GM18909 (cell line): ENCODE measurements at regions not wholly inside any gene's neighbourhood (a gene's known extent, or its start where the extent isn't known, plus 50 kb on each side); places are given as distances from the start of the nearest gene placed in this dataset.

Experiments
- ATAC-seq: cut with Tn5 transposase; IDR thresholded peaks from one replicate; pipeline ENCODE4 v1.9.1; 2021; ENCODE audit warnings: mild to moderate bottlenecking; ENCODE audit not compliant: unreplicated experiment, poor library complexity

DNA sequence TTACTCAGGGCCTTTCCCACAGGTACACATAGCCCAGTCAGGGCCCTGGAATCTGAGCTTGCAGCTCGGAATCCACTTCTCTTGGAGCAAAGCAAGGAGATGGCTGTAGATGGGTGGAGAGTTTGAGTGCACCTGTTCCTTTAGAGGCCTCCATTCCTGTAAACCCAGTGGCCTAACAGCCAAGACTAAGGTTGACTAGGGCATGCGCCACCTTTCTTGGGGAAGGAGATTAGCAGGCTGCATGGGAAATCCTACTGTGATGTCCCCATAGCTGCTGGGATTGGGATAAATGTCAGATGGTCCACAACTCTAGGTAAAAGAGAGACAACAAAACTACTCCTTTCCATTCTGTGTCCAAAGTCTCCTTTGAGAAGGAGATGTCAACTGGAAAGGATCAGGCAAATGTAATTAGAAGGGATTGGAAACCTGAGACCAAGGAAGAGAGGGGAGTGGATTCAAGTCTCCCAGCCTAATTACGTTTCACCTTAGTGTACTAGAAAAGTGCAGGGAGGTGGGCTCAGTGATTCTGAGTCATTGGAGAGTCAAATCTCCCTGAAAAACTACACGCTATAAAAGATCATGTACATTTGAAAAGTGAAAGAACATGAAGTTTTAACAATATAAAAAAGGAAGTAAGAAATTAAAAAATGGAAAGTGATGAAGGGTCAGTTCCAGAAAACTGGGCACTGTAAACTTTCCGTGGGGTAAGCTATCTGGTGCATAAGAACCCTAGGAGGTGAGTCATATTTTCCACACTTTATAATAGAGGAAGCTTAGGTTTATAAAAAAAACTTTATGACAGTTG, 104.2 kb downstream of the SEC61B start:
- ATAC-seq = no peak

DNA sequence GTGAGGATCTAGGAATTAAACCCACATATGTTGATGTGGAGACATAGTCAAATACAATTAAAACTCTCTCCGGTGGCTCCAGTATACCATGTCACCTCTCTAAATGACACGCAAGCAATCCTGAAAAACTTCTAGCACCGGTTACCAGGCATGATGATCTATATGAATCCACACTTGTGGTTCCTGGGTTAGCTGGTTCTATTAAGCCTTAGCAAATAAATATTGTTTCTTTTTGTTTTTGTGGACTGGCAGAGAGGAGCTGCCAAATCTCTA, 104.8 kb downstream of the SEC61B start:
- ATAC-seq = no peak

DNA sequence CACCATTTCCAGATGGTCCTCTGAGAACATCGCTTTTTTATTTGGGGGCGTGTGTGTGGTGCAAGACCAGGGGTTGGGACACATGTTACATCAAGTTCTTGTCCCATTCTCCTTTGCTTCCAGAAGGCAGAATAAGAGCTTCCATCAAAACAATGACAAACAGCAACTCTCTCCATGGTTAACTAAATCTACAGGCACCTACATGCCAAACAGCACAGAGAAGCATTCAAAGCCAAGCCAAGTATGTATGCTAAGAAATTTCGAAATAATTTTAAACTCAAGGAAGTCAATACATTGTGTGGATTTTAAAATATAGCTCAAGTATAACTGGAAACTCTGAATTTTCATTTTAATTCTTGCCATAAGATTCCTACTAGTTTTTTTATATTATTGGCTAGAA, 105.6 kb downstream of the SEC61B start:
- ATAC-seq = no peak

DNA sequence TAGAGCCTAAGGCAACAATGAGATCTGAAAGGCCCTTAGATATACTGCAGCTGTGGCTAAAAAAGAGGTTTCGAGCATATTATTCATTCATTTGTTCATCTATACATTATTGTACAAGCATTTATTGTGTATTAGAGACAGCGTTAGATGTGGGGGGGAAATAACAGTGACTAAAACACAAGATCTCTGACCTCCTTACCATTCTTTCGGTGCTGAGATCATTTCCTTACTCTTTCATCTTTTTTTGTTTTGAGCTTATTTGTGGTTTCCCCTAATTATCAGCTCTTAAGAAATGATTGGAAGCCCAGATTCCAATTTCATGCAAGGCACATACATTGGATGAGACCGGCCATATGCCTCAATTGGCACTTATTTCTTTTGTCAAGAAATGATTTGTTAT, 113.2 kb downstream of the SEC61B start:
- no peak for ATAC-seq

DNA sequence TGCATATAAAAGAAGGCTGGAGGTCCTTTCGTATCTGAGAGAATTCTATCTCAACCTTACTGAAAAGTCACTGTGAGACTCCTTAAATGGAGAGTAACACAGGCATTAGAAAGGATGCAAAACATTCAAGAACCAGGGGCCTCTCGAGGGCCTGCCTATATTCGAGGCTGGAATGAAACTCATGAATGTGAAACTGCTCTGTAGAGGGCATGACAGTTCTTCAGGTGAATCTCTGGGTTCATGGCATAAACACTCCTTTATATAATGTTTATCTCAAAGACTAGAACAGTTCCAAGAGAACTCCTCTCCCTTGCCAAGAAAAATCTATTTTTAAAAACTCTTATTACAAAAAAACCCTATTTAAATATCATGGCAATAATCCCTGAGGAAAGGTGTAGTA, 113.9 kb downstream of the SEC61B start:
- ATAC-seq = no peak

DNA sequence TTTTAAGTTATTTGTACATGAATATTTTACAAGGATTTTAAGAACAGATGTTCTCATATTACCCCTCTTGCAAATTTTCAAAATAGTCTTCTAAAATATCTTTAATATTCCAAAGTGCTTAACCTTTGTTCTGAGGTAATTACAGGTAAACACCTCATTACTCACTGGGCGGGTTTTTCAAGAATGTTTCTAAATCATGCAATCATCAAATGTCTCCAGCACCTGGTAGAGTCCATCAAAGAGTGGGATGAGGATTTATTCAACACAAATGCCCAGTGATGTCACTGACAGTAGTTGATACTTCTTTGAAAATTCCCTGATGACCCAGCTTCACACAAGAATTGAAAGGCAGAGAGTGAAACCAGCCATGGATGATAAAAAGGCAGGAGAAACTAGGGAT, 114.4 kb downstream of the SEC61B start:
- no peak for ATAC-seq

DNA sequence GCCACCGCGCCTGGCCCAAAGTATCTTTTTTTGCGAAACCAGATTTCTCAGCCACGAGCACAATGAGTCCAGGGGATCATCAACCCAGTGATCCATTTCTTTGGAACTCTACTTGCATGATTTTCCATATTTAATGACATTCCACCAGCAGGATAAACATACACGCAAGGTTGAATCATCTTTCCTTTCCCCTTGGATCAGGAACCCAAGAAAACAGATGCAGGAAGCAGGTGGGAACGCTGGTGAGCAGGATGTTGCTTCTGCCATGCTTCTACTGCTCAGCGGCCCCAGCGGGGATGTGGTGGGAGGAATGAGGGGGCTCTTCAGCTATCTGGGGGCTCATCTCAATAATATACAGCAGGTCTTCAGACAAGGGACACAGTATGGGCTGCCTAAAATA, 118.2 kb downstream of the SEC61B start:
- no peak for ATAC-seq

DNA sequence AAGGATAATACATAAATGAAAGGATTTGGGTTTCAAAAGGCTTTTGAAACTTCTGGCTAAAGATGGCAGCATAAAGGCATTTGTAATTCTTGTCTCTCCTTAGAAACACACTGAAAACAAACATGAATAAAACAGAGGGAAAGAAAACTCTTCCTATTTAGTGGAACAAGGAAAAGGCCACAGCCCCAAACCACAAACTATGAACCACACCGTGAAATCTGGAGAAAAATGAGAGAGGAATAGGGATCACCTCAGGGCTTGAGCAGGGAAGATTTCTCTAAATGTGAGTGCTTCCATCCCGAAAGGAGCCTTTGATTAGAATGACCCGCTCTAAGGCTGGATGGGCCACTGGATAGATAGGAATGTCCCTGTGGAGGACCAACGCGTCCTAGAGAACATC, 119.6 kb downstream of the SEC61B start:
- ATAC-seq = no peak

DNA sequence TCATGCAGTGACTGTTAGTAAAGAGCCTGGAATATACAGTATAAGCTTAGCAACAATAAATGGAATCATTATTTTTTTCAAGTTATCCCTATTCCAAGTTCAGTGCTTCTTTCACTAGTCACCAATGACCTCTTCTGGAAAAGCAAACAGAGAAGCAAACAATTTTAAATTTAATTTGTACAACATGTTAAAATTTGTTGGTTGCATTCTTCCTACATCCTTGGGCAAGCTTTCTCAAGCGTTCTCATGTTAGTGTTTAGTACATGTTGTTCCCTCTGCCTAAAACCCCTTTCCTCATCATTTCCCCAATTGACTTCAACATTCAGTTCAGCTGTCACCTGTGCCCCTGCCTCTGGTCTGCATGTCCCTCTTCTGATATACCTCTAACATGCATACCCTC, 123.4 kb downstream of the SEC61B start:
- ATAC-seq = no peak

DNA sequence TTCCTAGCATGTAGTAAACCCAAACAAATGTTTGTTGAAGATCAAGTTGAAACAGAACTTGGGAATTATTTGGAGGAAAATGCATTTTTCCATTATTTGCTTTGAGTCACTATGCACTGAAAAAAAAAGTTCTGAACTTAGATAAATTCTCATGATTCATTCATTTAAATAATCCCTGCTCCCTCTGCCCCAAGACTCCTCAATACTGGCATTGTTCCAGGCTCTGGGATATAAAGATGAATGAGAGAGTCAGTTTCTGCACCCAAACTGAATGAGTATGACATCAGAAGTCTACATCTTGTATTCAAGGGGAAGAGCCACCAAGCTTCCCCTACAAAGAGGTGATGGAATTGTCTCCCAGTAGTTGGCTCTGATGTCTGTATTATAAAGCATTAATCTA, 123.9 kb downstream of the SEC61B start:
- ATAC-seq = no peak

DNA sequence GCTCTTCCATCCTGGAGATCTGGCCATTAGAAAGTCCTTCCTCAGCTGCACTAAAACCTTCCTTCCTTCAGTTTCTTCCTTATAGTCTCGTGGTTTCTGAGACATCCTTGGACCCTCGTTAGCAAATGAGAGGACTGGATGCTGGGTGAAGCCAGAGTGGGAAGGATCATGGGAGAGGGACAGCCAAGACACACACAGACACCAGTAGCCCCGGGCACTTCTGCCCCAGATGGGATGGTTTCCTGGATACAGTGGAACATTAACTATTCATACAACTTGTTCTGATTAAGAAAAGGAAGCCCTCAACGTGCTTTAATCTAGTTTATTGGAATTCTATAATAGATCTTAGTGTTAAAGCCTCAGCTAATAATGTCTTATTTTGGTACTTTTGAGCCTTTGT, 125.5 kb downstream of the SEC61B start:
- no peak for ATAC-seq

DNA sequence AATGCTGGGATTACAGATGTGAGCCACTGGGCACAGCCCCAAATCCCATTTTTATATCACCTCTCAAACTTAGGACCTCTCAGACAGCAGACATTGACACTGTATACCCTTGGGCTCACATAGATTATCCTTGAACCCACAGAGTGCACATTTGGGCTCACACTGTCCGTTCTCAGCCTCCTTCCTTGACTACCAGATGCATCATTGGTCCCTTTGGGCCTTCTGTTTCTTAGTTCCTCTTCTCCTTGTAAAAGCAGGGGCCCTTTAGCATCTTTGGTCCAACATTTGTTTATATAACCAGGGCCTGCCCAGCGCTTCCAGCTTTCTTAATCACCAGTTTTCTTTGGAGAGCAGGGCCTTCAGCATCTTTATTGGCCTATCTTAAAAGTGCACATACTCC, 126.2 kb downstream of the SEC61B start:
- ATAC-seq = no peak

DNA sequence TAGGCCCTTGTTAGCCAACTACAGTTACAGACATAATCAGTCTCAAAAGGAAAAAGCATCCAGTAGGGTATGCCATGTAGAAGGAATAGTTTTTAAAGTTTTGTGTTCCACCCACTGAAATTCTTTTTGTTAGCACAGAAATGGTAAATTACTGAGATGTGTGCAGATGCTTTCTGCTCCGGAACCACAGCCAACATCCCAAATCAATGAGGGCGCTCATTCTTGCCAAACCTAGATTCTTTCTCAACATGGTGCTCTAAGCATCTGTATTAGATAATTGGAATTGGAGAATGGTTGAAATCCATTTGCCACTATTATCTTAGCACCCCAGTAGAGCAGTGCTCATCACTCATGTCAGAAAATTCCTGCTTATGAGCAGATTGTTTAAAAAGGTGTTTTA, 127.8 kb downstream of the SEC61B start:
- no peak for ATAC-seq

DNA sequence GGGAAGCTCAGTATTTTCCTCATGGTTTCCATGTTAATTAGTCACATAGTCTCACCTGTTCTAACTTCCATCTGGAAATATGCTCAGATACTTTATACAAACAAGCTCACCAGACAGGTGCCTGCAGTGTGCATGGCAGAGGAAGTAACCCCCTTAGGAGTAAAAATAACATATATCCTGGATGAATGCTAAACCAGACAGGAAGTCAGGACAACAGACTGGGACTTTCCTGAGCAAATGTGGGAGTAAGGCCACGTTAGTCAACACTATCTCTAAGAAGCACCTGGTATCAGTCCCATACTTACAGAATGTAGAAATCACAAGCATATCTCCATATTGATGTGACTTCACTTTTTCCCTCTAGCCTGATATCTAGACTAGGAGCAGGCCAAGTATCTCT, 128.4 kb downstream of the SEC61B start:
- ATAC-seq = no peak

DNA sequence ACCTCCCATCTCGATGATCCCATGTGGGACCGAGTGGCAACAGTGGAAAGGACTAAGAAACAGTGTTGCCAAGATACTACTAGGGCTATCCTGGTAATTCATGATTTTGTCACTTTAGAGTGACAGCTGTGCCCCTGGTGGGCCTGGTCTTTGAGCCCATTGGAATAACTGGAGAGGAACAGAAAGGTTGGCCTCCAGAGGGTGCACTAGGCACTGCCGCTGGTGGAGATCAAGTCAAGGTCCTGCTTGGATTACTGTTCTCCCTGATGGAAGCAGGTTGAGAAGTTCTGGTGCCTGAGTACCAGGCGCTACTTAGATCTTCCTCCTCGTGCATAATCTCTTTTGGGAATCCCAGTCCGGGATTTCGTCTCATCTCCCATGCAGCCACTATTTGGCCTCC, 129.6 kb downstream of the SEC61B start:
- ATAC-seq = no peak

DNA sequence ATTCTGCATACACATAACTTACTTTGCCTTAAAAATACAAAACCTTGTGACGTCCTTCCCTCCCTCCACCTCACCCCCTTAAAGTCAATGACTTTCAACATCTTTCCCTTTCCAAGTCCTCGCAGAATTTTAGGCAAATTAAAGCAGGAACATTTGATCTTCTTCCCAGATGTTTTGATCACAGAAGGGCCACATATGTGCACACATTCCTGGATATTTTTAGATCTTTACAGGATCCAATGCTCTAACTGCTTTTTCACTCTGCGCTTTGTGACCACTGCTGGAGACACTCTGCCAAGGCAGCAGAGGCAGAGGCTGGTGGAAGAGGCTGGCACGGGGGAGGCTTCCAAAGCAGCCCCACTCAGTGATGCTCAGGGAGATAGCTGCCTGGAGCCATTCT, 130.7 kb downstream of the SEC61B start:
- ATAC-seq = no peak

DNA sequence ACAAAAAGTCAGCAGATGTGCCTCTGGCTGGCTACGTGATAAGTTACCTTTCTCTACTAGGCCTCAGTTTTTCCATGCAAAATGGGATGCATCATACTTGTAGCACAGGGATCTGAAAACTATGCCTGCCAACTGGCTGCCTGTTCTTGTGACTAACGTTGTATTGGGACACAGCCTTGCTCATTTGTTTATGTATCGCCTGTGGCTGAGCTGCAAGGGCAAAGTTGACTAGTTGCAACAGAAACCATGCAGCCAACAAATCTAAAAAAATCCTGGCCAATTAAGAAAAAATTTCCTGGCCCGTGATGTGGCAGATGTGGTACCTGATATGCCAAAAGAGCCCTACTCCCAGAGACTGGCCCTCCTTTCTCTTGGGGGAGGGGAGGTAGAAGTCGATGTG, 131.3 kb downstream of the SEC61B start:
- ATAC-seq = no peak

DNA sequence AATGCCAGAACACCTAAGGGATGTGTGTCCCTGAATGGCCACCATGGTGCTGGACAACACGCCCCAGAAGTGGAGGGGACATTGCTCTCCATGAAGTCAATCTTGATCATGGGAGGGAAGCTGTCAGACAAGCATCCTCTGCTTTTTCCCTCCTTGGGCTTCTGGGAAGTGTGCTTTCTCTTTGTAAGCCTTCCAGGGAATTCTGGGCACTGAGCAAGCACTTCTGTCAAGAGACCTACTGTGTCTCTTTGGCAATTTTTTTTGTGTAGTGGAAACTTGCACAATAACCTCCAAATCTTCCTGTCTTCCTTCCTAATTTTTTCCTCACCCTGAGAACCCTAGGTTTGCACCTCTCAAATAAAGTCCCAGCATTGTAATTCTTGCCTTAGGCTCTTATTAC, 132.0 kb downstream of the SEC61B start:
- no peak for ATAC-seq

DNA sequence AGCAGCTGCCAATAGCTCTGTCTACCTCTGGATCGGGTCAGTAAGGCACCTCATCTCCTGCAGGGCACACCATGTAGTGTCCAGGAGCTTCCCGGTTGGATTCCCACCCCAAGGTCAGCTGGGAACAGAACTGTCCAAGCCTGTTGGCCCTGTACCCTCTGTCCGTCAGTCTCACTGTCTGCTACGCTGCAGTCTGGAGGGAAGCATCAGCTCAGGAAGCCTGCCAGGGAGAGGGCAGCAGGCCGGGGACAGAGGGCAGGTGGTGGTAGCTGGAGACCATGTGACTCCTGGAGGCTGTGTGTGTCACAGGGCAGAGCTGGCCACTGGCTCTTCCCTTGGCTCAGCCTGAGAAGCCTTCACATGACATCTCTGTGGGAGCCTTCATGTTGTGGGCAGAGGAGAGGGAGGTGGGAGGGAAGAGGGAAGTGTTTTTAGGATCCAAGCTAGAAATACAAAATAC, 134.5 kb downstream of the SEC61B start:
- ATAC-seq = no peak

DNA sequence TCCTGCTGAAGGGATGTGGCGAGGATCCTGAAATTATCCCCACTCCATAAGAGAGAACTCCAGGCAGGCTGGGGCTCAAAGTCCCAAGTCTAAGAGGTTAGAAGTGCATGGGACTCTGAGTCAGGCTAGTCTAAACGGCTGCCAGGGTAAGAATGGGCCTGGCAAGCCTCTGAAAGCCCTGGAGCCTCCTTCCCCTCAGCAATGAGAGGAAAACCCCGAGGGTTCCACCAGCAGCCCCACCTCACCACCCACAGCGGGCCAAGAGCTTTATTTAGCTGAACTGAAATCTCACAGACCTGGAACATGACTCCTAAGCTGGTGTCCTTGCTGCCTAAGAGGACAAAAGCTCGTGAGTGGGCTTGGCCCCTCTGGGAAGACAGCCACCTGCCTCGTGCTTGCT, 135.5 kb downstream of the SEC61B start:
- ATAC-seq = no peak

DNA sequence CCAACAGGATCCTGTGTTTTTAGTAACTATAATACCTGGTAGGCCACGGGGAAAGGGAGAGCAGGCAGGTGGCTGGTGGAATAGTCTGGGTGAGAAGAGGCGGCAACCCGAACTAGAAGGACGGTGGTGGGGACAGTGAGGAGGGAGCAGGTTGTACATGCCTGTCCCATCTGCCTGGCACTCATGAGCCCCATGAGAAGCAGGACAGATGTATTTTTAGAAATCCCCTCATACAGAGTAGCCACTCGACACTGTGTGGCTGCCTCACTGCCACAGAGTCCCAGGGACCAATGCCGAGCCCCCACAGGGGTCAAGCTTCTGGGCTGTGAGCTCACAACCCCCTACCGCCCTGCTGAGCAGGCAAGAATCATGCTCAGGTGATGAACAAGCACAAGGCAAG, 136.6 kb downstream of the SEC61B start:
- no peak for ATAC-seq

DNA sequence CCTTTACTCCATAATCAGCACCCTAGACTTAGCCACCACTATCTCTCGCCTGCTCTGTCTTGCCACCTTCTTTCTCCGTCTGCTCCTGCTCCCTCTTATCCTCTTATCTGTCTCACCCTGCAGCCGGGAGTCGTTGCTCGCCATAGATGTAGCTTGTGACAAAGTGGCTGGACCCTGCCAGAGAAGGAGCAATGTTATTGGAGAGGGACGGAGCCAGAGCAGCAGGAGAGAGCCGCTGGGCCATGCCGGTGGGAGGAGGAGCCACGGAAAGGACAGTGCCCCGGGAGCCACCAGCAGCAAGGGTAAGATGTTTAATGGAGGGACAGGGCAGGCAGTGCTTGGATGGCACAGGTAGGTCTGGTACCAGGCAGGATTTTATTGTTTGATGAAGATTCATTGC, 137.3 kb downstream of the SEC61B start:
- no peak for ATAC-seq

DNA sequence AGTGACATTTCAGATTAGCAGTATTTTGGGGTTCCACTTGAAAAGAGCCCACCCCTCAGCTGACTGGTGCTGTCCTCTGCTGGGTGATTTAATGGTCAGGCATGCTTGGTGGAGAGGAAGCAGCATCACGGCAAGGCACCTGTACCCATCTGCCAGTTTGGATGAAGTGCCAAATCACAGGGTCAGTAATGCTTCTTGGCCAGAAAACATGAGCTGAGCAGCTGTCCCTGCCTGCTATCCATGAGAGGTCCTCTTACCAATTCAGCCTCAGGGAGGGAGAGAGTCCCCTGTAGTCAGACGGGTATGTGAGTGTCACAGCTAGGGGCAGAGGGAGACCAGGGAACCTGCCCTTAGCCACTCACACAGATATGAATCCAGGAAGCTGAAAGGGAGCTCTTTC, 137.9 kb downstream of the SEC61B start:
- no peak for ATAC-seq
